B cell (primary cell): ENCODE measurements at regions not wholly inside any gene's neighbourhood (a gene's known extent, or its start where the extent isn't known, plus 50 kb on each side); places are given as distances from the start of the nearest gene placed in this dataset.

Experiments
- ATAC-seq: fragments of 200-7000 bp; cut with Tn5 transposase; one replicate; pipeline ENCODE4 v1.10.0; 2021; ENCODE audit warnings: low read depth, mild to moderate bottlenecking, moderate number of reproducible peaks, moderate library complexity
- CTCF ChIA-PET: fragments of 350-600 bp; sonication (Branson Sonifier 250); formaldehyde crosslinking; loops from one replicate; lab custom pipeline; 2021; ENCODE audit warnings: antibody characterized with exemption, inconsistent platforms; lab: Charles Lee
- POLR2A ChIA-PET: fragments of 350-600 bp; sonication (Branson Sonifier 250); formaldehyde crosslinking; loops from one replicate; lab custom pipeline; 2021; ENCODE audit warnings: antibody characterized with exemption; lab: Charles Lee
- DNase-seq: peaks from one replicate; pipeline ENCODE4 v3.0.0; 2013
- H2AFZ ChIP-seq: 2 replicates; pipeline ENCODE4 v1.6.1; 2012; ENCODE audit warnings: mild to moderate bottlenecking, low read depth, low read length; ENCODE audit not compliant: insufficient read depth, poor library complexity, severe bottlenecking
- H3K27ac ChIP-seq, 2 donors: 1 replicate in 1 of 2; 2 replicates in 1 of 2; pipeline ENCODE4 v1.5.1; 2012 to 2013; ENCODE audit warnings: low read length in 2 of 2, mild to moderate bottlenecking in 2 of 2, moderate library complexity in 1 of 2
- H3K27me3 ChIP-seq, 4 experiments: fragments of 200-600 bp in 1 of 4; sonication (generic) in 1 of 4; replicated peaks in 1 of 4; 1 replicate in 2 of 4; 2 replicates in 2 of 4; pipeline versions ENCODE4 v1.6.1 to v1.7.0; 2013 to 2016; ENCODE audit warnings: low read length in 3 of 4, mild to moderate bottlenecking in 2 of 4, mixed read lengths in 1 of 4, moderate library complexity in 1 of 4; ENCODE audit not compliant: insufficient read depth in 4 of 4, control insufficient read depth in 3 of 4; ENCODE audit errors: control extremely low read depth in 1 of 4
- H3K36me3 ChIP-seq, 2 experiments: replicated peaks in 1 of 2; 1 replicate in 1 of 2; 2 replicates in 1 of 2; pipeline versions ENCODE4 v1.6.1 to v1.7.1; 2013; ENCODE audit warnings: low read length in 1 of 2; ENCODE audit not compliant: insufficient read depth in 2 of 2, control insufficient read depth in 1 of 2; ENCODE audit errors: control extremely low read depth in 1 of 2, extremely low read depth in 1 of 2
- H3K4me1 ChIP-seq, 2 donors: fragments of 200-600 bp in 1 of 2; sonication (generic) in 1 of 2; 1 replicate in 1 of 2; 2 replicates in 1 of 2; pipeline versions ENCODE4 v1.5.1 to v1.6.1; 2013 to 2017; ENCODE audit warnings: low read length in 2 of 2; ENCODE audit not compliant: control insufficient read depth in 2 of 2, insufficient read depth in 2 of 2
- H3K4me2 ChIP-seq: replicated peaks from 2 replicates; pipeline ENCODE3; 2012; ENCODE audit warnings: mild to moderate bottlenecking, low read depth, low read length; ENCODE audit not compliant: poor library complexity, severe bottlenecking
- H3K4me3 ChIP-seq, 5 experiments: fragments of 200-600 bp in 1 of 5; sonication (generic) in 1 of 5; 1 replicate in 3 of 5; 2 replicates in 2 of 5; pipeline versions ENCODE4 v1.5.1 to v1.7.0; 2011 to 2016; ENCODE audit warnings: low read length in 4 of 5, mild to moderate bottlenecking in 4 of 5, low read depth in 2 of 5, control low read depth in 1 of 5, moderate library complexity in 1 of 5; ENCODE audit not compliant: insufficient read depth in 1 of 5; ENCODE audit errors: control extremely low read depth in 1 of 5, extremely low read depth in 1 of 5
- H3K79me2 ChIP-seq: fragments of 200-600 bp; sonication (generic); one replicate; pipeline ENCODE4 v1.6.0; 2016; ENCODE audit warnings: low read length; ENCODE audit not compliant: control insufficient read depth, insufficient read depth
- H3K9ac ChIP-seq: fragments of 200-600 bp; sonication (generic); 2 replicates; pipeline ENCODE4 v1.6.1; 2017; ENCODE audit warnings: mild to moderate bottlenecking, low read length, moderate library complexity
- H3K9me3 ChIP-seq, 3 donors: one replicate each; pipeline versions ENCODE4 v1.6.1 to v1.7.1; 2013; ENCODE audit warnings: low read length in 2 of 3; ENCODE audit not compliant: control insufficient read depth in 2 of 3, insufficient read depth in 1 of 3; ENCODE audit errors: control extremely low read depth in 1 of 3
- H4K20me1 ChIP-seq: 2 replicates; pipeline ENCODE4 v1.6.0; 2012; ENCODE audit warnings: mild to moderate bottlenecking, low read length; ENCODE audit not compliant: insufficient read depth, control insufficient read depth, poor library complexity, severe bottlenecking
- H3K27ac Mint-ChIP-seq: one replicate; pipeline ENCODE4 v1.8.0; 2021; ENCODE audit warnings: mixed read lengths
- H3K27me3 Mint-ChIP-seq: one replicate; pipeline ENCODE4 v1.8.0; 2021; ENCODE audit warnings: mixed read lengths
- H3K4me1 Mint-ChIP-seq: one replicate; pipeline ENCODE4 v1.8.0; 2021; ENCODE audit warnings: mixed read lengths
- H3K4me3 Mint-ChIP-seq: one replicate; pipeline ENCODE4 v1.8.0; 2021; ENCODE audit warnings: mixed read lengths
- H3K9me3 Mint-ChIP-seq: one replicate; pipeline ENCODE4 v1.8.0; 2022; ENCODE audit warnings: mixed read lengths; ENCODE audit not compliant: insufficient read depth
- CTCF ChIP-seq: fragments of 200-600 bp; IDR thresholded peaks from one replicate; pipeline ENCODE4 v1.8.0; 2022; ENCODE audit warnings: antibody characterized with exemption, mild to moderate bottlenecking
- EZH2 ChIP-seq: IDR thresholded peaks from 2 replicates; pipeline ENCODE4 v1.6.1; 2012; ENCODE audit warnings: borderline replicate concordance, low read depth, mild to moderate bottlenecking, moderate library complexity, low read length; ENCODE audit not compliant: insufficient read depth, poor library complexity, severe bottlenecking
- whole genome bisulfite sequencing: methylation state at CpG from one replicate; pipeline ENCODE4 v1.1.5; 2013; ENCODE audit warnings: missing lambda C conversion rate; ENCODE audit not compliant: insufficient coverage; 5-methylcytosine and 5-hydroxymethylcytosine counted together
- intact Hi-C: fragments of 100-400 bp; cut with micrococcal nuclease; formaldehyde crosslinking; loops from one replicate; pipeline ENCODE4 v1.10.0; 2022

- H3K4me2 ChIP-seq, result no peak overlapping the region
- Mint-ChIP-seq H3K27me3 (no peaks in the 10 kb centered on the region), H3K9me3 (no peaks in the 10 kb centered on the region), H3K27ac (no peak overlapping the region), H3K4me1 (no peaks in the 10 kb centered on the region), H3K4me3 (no peak overlapping the region)
- TF ChIP-seq EZH2 (no peak), CTCF (no peak)
- CTCF ChIA-PET, result no interaction called here
- no peak overlapping the region for H3K27ac ChIP-seq
- H3K9me3 ChIP-seq, result no peaks in the 10 kb centered on the region
- no peaks in the 10 kb centered on the region for H3K27me3 ChIP-seq
- H4K20me1 ChIP-seq, result no peaks in the 10 kb centered on the region
- no peak overlapping the region for H3K9ac ChIP-seq
- intact Hi-C loops, result no loop called here
- POLR2A ChIA-PET, result no interaction called here
- ATAC-seq, result no peak
- H3K36me3 ChIP-seq, result no peaks in the 10 kb centered on the region
- WGBS, result no CpG with 5 or more reads among the region's 2 CpGs
- H2AFZ ChIP-seq, result no peak overlapping the region
- H3K4me1 ChIP-seq, result no peaks in the 10 kb centered on the region
- H3K4me3 ChIP-seq, result no peak overlapping the region
- no peaks in the 10 kb centered on the region for H3K79me2 ChIP-seq
- no peak for DNase-seq
Observed at GRCh38 chr3:81040107-81040506, 721.3 kb downstream of the GBE1 start.

- no peak overlapping the region for H2AFZ ChIP-seq
- Mint-ChIP-seq H3K27ac (no peak overlapping the region), H3K4me3 (no peak overlapping the region), H3K4me1 (no peaks in the 10 kb centered on the region), H3K9me3 (no peaks in the 10 kb centered on the region), H3K27me3 (no peaks in the 10 kb centered on the region)
- no peak overlapping the region for H3K9ac ChIP-seq
- DNase-seq, result no peak
- H3K27me3 ChIP-seq, result no peaks in the 10 kb centered on the region
- POLR2A ChIA-PET, result no interaction called here
- CTCF ChIA-PET, result no interaction called here
- H4K20me1 ChIP-seq, result no peaks in the 10 kb centered on the region
- intact Hi-C loops, result no loop called here
- H3K27ac ChIP-seq, result no peak overlapping the region
- H3K9me3 ChIP-seq, result peaks cover 0 to 2% (median 0%) of the 10 kb centered on the region in 3 donors
- H3K4me1 ChIP-seq, result no peaks in the 10 kb centered on the region
- TF ChIP-seq CTCF, result no peak
- no peak for TF ChIP-seq EZH2
- ATAC-seq, result no peak
- WGBS, result no CpG with 5 or more reads among the region's 4 CpGs
- no peak overlapping the region for H3K4me3 ChIP-seq
- no peaks in the 10 kb centered on the region for H3K79me2 ChIP-seq
- H3K36me3 ChIP-seq, result no peaks in the 10 kb centered on the region
- no peak overlapping the region for H3K4me2 ChIP-seq
Observed at GRCh38 chr3:81033684-81034083, 727.8 kb downstream of the GBE1 start.
